Karpas-422 (cell line): ENCODE measurements at regions not wholly inside any gene's neighbourhood (a gene's known extent, or its start where the extent isn't known, plus 50 kb on each side); places are given as distances from the start of the nearest gene placed in this dataset.

Experiments
- DNase-seq: peaks from one replicate; pipeline ENCODE4 v3.0.0-alpha.2; 2015
- H2AFZ ChIP-seq: fragments of 200-600 bp; sonication (generic); 2 replicates; pipeline ENCODE4 v1.6.1; 2014; ENCODE audit warnings: antibody characterized with exemption, low read length, mixed read lengths
- H3K27ac ChIP-seq: fragments of 200-600 bp; sonication (generic); 2 replicates; pipeline ENCODE4 v1.5.1; 2014; ENCODE audit warnings: mild to moderate bottlenecking, low read length, moderate library complexity
- H3K27me3 ChIP-seq: fragments of 200-600 bp; sonication (generic); 2 replicates; pipeline ENCODE4 v1.6.1; 2014; ENCODE audit warnings: low read length, mixed read lengths
- H3K36me3 ChIP-seq: fragments of 200-600 bp; sonication (generic); 2 replicates; pipeline ENCODE4 v1.6.1; 2014; ENCODE audit warnings: low read length, mixed read lengths; ENCODE audit not compliant: insufficient read depth
- H3K4me1 ChIP-seq: fragments of 200-600 bp; sonication (generic); 2 replicates; pipeline ENCODE4 v1.6.1; 2014; ENCODE audit warnings: mild to moderate bottlenecking, low read length, mixed read lengths
- H3K4me2 ChIP-seq: fragments of 200-600 bp; sonication (generic); 2 replicates; pipeline ENCODE4 v1.6.1; 2014; ENCODE audit warnings: low read length, low read depth, mild to moderate bottlenecking; ENCODE audit not compliant: poor library complexity, severe bottlenecking
- H3K4me3 ChIP-seq: fragments of 200-600 bp; sonication (generic); 2 replicates; pipeline ENCODE4 v1.5.1; 2014; ENCODE audit warnings: mild to moderate bottlenecking, antibody characterized with exemption, low read length, mixed read lengths
- H3K79me2 ChIP-seq: fragments of 200-600 bp; sonication (generic); 2 replicates; pipeline ENCODE4 v1.6.1; 2014; ENCODE audit warnings: mild to moderate bottlenecking, low read length, mixed read lengths
- H3K9ac ChIP-seq: fragments of 200-600 bp; sonication (generic); 2 replicates; pipeline ENCODE4 v1.6.0; 2014; ENCODE audit warnings: low read length
- H3K9me2 ChIP-seq: fragments of 200-600 bp; sonication (generic), shearing (Covaris generic); replicated peaks from 2 replicates; pipeline ENCODE4 v1.6.0; 2014; ENCODE audit warnings: mild to moderate bottlenecking, low read length, moderate library complexity; ENCODE audit not compliant: insufficient read depth
- H3K9me3 ChIP-seq: fragments of 300-700, 200-600 bp; sonication (generic); 2 replicates; pipeline ENCODE4 v1.6.1; 2014; ENCODE audit warnings: low read length, mixed read lengths
- H4K20me1 ChIP-seq: fragments of 200-600 bp; sonication (generic); 2 replicates; pipeline ENCODE4 v1.6.1; 2014; ENCODE audit warnings: mild to moderate bottlenecking, antibody characterized with exemption, low read length, low read depth; ENCODE audit not compliant: insufficient read depth

DNA sequence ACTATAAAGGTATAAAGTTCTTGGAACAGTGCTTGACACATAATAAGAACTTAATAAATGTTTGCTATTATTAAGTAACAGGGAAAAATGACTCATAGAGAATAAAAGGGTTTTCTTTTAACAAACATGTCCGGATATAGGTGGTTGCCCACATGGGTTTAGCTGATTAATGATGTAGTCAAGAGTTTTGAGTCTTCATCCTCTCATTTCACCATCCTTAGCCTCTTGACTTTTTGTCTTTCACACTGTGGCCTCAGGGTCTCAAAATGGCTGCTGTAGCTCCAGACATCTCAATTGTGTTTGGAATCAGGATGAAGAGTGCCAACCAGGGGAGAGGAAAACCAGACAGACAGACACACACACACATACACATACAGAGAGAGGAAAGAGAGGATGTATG, 97.9 kb downstream of the HSPH1 start:
- Histone ChIP-seq H3K4me2 (no peak overlapping the region), H3K27ac (no peak overlapping the region), H3K9ac (no peak overlapping the region), H3K9me3 (no peaks in the 10 kb centered on the region), H3K27me3 (no peaks in the 10 kb centered on the region), H3K79me2 (no peaks in the 10 kb centered on the region), H3K9me2 (no peaks in the 10 kb centered on the region), H2AFZ (no peak overlapping the region), H4K20me1 (no peaks in the 10 kb centered on the region), H3K4me3 (no peak overlapping the region), H3K36me3 (no peaks in the 10 kb centered on the region), H3K4me1 (no peaks in the 10 kb centered on the region)
- no peak for DNase-seq

DNA sequence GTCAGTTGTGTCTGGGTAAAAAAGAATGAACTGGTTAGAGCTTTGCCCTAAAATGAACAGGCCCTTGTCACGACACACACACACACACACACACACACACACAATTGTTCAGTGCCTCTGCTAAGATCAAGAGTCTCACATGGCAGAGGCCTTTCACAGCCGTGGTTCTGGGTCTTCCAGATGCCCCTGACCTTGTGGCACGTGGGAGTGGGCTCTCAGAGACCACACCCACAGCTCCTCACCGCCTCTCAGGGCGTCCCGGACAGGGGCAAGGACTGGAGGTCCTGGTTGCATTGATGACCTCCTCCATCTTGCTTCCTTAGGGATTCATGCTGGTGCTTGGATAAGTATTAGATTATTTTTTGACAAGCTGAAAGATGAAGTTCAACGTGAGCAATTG, 101.0 kb downstream of the HSPH1 start:
- H4K20me1 ChIP-seq, result no peaks in the 10 kb centered on the region
- no peak overlapping the region for H3K27ac ChIP-seq
- no peaks in the 10 kb centered on the region for H3K79me2 ChIP-seq
- H3K36me3 ChIP-seq, result no peaks in the 10 kb centered on the region
- H3K9ac ChIP-seq, result no peak overlapping the region
- no peaks in the 10 kb centered on the region for H3K9me3 ChIP-seq
- H3K9me2 ChIP-seq, result no peaks in the 10 kb centered on the region
- no peaks in the 10 kb centered on the region for H3K4me1 ChIP-seq
- no peak overlapping the region for H3K4me3 ChIP-seq
- H3K27me3 ChIP-seq, result no peaks in the 10 kb centered on the region
- H2AFZ ChIP-seq, result no peak overlapping the region
- DNase-seq, result no peak
- H3K4me2 ChIP-seq, result no peak overlapping the region

DNA sequence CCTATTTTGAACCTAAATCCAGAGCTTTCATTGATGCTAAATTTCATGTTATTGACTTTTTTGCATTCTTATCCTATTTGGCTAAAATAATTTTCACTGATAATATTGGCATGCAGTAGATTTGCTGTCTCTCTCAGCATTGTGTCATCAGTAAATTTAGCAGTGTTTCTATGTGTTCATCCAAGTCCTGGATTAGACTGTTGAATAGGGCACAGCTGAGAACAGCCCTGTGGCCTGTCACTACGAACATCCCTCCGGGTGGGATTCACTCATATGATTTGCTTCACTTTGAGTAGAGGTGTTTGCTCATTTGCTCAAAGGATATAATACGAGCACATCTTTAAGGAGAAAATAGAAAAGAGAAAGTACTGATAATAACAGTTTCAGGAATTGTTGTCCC, 101.5 kb downstream of the HSPH1 start:
- Histone ChIP-seq H3K27ac (no peak overlapping the region), H3K4me1 (no peaks in the 10 kb centered on the region), H3K36me3 (no peaks in the 10 kb centered on the region), H3K79me2 (no peaks in the 10 kb centered on the region), H3K9me2 (no peaks in the 10 kb centered on the region), H3K4me3 (no peak overlapping the region), H3K4me2 (no peak overlapping the region), H3K9me3 (no peaks in the 10 kb centered on the region), H3K9ac (no peak overlapping the region), H2AFZ (no peak overlapping the region), H4K20me1 (no peaks in the 10 kb centered on the region), H3K27me3 (no peaks in the 10 kb centered on the region)
- no peak for DNase-seq

GRCh38 chr13:31057403-31058033, 104.2 kb downstream of the HSPH1 start:
- Histone ChIP-seq H3K27ac (no peak overlapping the region), H3K9me3 (no peaks in the 10 kb centered on the region), H3K4me2 (no peak overlapping the region), H3K27me3 (no peaks in the 10 kb centered on the region), H3K79me2 (no peaks in the 10 kb centered on the region), H3K4me1 (no peaks in the 10 kb centered on the region), H3K4me3 (no peak overlapping the region), H4K20me1 (no peaks in the 10 kb centered on the region), H3K9me2 (no peaks in the 10 kb centered on the region), H2AFZ (no peak overlapping the region), H3K36me3 (no peaks in the 10 kb centered on the region), H3K9ac (no peak overlapping the region)
- no peak for DNase-seq

- Histone ChIP-seq H4K20me1 (no peaks in the 10 kb centered on the region), H3K4me1 (no peaks in the 10 kb centered on the region), H3K4me2 (no peak overlapping the region), H3K9me3 (no peaks in the 10 kb centered on the region), H3K9me2 (no peaks in the 10 kb centered on the region), H3K4me3 (no peak overlapping the region), H3K27ac (no peak overlapping the region), H3K9ac (no peak overlapping the region), H3K79me2 (no peaks in the 10 kb centered on the region), H2AFZ (no peak overlapping the region), H3K36me3 (no peaks in the 10 kb centered on the region), H3K27me3 (no peaks in the 10 kb centered on the region)
- no peak for DNase-seq
These were observed 104.9 kb downstream of the HSPH1 start for GRCh38 chr13:31056644-31057271.

DNA sequence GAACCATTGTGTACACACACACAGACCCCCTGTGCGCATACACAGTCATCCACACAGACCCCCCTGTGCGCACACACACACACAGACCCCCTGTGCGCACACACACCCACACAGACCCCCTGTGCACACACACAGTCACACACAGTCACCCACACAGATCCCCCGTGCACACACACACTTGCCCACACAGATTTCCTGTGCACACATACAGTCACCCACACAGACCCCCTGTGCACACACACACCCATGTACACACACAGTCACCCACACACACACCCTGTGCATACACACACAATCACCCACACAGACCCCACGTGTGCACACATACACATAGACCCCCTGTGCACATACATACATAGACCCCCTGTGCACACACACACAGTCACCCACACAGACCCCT, 106.1 kb downstream of the HSPH1 start:
- H3K27ac ChIP-seq, result no peak overlapping the region
- DNase-seq, result no peak
- no peak overlapping the region for H2AFZ ChIP-seq
- no peaks in the 10 kb centered on the region for H4K20me1 ChIP-seq
- no peaks in the 10 kb centered on the region for H3K79me2 ChIP-seq
- H3K9me3 ChIP-seq, result no peaks in the 10 kb centered on the region
- H3K9ac ChIP-seq, result no peak overlapping the region
- no peaks in the 10 kb centered on the region for H3K27me3 ChIP-seq
- no peaks in the 10 kb centered on the region for H3K9me2 ChIP-seq
- no peaks in the 10 kb centered on the region for H3K4me1 ChIP-seq
- no peak overlapping the region for H3K4me2 ChIP-seq
- H3K4me3 ChIP-seq, result no peak overlapping the region
- H3K36me3 ChIP-seq, result no peaks in the 10 kb centered on the region

DNA sequence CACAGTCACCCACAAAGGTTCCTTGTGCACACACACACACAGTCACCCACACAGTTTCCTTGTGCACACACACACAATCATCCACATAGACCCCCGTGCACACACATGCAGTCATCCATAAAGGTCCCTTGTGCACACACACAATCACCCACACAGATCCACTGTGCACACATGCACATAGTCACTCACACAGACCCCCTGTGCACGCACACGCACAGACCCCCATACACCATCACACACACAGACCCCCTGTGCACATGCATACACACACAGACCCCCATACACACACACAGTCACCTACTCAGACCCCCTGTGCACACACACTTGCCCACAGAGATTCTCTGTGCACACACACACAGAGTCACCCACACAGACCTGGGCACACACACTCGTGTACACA, 107.1 kb downstream of the HSPH1 start:
- Histone ChIP-seq H3K9me2 (no peaks in the 10 kb centered on the region), H3K9ac (no peak overlapping the region), H3K27ac (no peak overlapping the region), H3K27me3 (no peaks in the 10 kb centered on the region), H4K20me1 (no peaks in the 10 kb centered on the region), H3K79me2 (no peaks in the 10 kb centered on the region), H3K9me3 (no peaks in the 10 kb centered on the region), H3K4me1 (no peaks in the 10 kb centered on the region), H2AFZ (no peak overlapping the region), H3K4me3 (no peak overlapping the region), H3K36me3 (no peaks in the 10 kb centered on the region), H3K4me2 (no peak overlapping the region)
- no peak for DNase-seq

DNA sequence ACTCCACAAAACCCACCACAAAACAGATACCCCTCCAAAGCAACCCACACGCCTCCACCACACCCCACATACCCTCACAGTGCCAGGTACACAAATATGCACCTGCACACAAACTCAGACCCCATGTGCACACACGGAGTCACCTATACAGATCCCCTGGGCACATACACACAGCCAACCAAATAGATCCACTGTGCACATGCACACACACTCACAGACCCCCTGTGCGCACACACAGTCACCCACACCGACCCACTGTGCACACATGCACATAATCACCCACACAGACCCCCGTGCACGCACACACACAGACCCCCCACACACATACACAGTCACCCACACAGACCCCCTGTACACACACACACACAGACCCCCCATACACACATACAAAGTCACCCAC, 107.8 kb downstream of the HSPH1 start:
- Histone ChIP-seq H3K9me3 (no peaks in the 10 kb centered on the region), H4K20me1 (no peaks in the 10 kb centered on the region), H3K79me2 (no peaks in the 10 kb centered on the region), H3K27ac (no peak overlapping the region), H3K36me3 (no peaks in the 10 kb centered on the region), H2AFZ (no peak overlapping the region), H3K4me2 (no peak overlapping the region), H3K27me3 (no peaks in the 10 kb centered on the region), H3K4me1 (no peaks in the 10 kb centered on the region), H3K9me2 (no peaks in the 10 kb centered on the region), H3K4me3 (no peak overlapping the region), H3K9ac (no peak overlapping the region)
- no peak for DNase-seq
